HG03060 (cell line): ENCODE measurements at regions not wholly inside any gene's neighbourhood (a gene's known extent, or its start where the extent isn't known, plus 50 kb on each side); places are given as distances from the start of the nearest gene placed in this dataset.

Experiments used
- ATAC-seq: cut with Tn5 transposase; IDR thresholded peaks from one replicate; pipeline ENCODE4 v1.9.1; 2021; ENCODE audit warnings: low read depth, moderate number of reproducible peaks; ENCODE audit not compliant: unreplicated experiment

GRCh38 chr13:78722700-78723099 lies 63.7 kb upstream of the OBI1 start:
- no peak for ATAC-seq

GRCh38 chr13:78719367-78719766 lies 60.4 kb upstream of the OBI1 start:
- no peak for ATAC-seq

GRCh38 chr13:78714717-78715116 lies 55.8 kb upstream of the OBI1 start:
- no peak for ATAC-seq

- no peak for ATAC-seq
These were observed 53.9 kb upstream of the OBI1 start for GRCh38 chr13:78712831-78713230.

GRCh38 chr13:78709028-78709427 lies 50.1 kb upstream of the OBI1 start:
- ATAC-seq: no peak
